ENCODE measurements at regions not wholly inside any gene's neighbourhood (a gene's known extent, or its start where the extent isn't known, plus 50 kb on each side); places are given as distances from the start of the nearest gene placed in this dataset.

DNA sequence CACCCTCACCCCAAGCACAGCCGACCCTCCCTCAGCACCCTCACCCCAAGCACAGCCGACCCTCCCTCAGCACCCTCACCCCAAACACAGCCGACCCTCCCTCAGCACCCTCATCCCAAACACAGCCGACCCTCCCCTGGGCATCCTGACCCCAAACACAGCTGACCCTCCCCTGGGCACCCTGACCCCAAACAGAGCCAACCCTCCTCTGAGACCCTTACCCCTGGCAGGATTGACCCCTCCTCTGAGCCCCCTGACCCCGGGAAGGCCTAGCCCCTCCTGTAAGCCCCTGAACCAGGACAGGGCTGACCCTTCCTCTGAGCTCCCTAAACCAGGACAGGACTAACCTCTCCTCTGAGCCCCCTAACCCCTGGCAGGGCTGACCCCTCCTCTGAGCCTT is 84.4 kb upstream of the RAB6C start:
- Histone ChIP-seq H3K4me1 (peaks cover 6% of the 10 kb centered on the region), H3K27me3 (no peaks in the 10 kb centered on the region), H3K36me3 (replicated peaks in 1 of 2; ENCODE audit: insufficient read depth in 1 of 2, low read depth in 2 of 2) (no peaks in the 10 kb centered on the region), H3K9me3 (no peaks in the 10 kb centered on the region), H3K27ac (no peak overlapping the region), H3K4me3 (no peak overlapping the region)
- WGBS, 2 donors = 66 to 86% methylated on average over 5 of the region's 5 CpGs
- no peak for ATAC-seq
- TF ChIP-seq, protein P1, sequence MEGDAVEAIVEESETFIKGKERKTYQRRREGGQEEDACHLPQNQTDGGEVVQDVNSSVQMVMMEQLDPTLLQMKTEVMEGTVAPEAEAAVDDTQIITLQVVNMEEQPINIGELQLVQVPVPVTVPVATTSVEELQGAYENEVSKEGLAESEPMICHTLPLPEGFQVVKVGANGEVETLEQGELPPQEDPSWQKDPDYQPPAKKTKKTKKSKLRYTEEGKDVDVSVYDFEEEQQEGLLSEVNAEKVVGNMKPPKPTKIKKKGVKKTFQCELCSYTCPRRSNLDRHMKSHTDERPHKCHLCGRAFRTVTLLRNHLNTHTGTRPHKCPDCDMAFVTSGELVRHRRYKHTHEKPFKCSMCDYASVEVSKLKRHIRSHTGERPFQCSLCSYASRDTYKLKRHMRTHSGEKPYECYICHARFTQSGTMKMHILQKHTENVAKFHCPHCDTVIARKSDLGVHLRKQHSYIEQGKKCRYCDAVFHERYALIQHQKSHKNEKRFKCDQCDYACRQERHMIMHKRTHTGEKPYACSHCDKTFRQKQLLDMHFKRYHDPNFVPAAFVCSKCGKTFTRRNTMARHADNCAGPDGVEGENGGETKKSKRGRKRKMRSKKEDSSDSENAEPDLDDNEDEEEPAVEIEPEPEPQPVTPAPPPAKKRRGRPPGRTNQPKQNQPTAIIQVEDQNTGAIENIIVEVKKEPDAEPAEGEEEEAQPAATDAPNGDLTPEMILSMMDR (IDR thresholded peaks at IDR 0.05) = no peak
- no peak for TF ChIP-seq POLR2A (IDR thresholded peaks at IDR 0.05)
- intact Hi-C loops (cut with DNase I) = no loop called here
- DNase-seq = no peak

- WGBS, 2 donors = 35 to 80% methylated on average over 2 of the region's 2 CpGs
- H3K27me3 ChIP-seq = no peaks in the 10 kb centered on the region
- H3K27ac ChIP-seq = no peak overlapping the region
- H3K4me1 ChIP-seq = peaks cover 6% of the 10 kb centered on the region
- no peak overlapping the region for H3K4me3 ChIP-seq
- DNase-seq = peak in 3 of 4 donors; percentile 48 to 69 (median 63)
- ATAC-seq = no peak
- no peaks in the 10 kb centered on the region for H3K36me3 ChIP-seq (replicated peaks in 1 of 2; ENCODE audit: insufficient read depth in 1 of 2, low read depth in 2 of 2)
- TF ChIP-seq, protein P1 (IDR thresholded peaks at IDR 0.05) = no peak
- TF ChIP-seq POLR2A (IDR thresholded peaks at IDR 0.05) = no peak
- no peaks in the 10 kb centered on the region for H3K9me3 ChIP-seq
- intact Hi-C loops (cut with DNase I) = no loop called here
Measured at GRCh38 chr2:129895526-129896082, 83.9 kb upstream of the RAB6C start.

GRCh38 chr2:129896226-129897100 is 83.0 kb upstream of the RAB6C start:
- Histone ChIP-seq H3K9me3 (no peaks in the 10 kb centered on the region), H3K36me3 (replicated peaks in 1 of 2; ENCODE audit: insufficient read depth in 1 of 2, low read depth in 2 of 2) (no peaks in the 10 kb centered on the region), H3K27ac (no peak overlapping the region), H3K4me3 (no peak overlapping the region), H3K4me1 (peaks cover 6% of the 10 kb centered on the region), H3K27me3 (no peaks in the 10 kb centered on the region)
- intact Hi-C loops (cut with DNase I) = no loop called here
- TF ChIP-seq, protein P1 (IDR thresholded peaks at IDR 0.05) = no peak
- TF ChIP-seq POLR2A (IDR thresholded peaks at IDR 0.05) = no peak
- 83% methylated on average over 7 to 9 of the region's 9 CpGs for WGBS, 2 donors
- ATAC-seq = no peak
- DNase-seq = no peak

GRCh38 chr2:129901754-129902415 is 77.6 kb upstream of the RAB6C start:
- WGBS, 2 donors = 79 to 80% methylated on average over 3 of the region's 3 CpGs

More at GRCh38 chr2:129901754-129902415, 77.6 kb upstream of the RAB6C start:
- TF ChIP-seq POLR2A (IDR thresholded peaks at IDR 0.05) = no peak
- TF ChIP-seq, protein P1 (IDR thresholded peaks at IDR 0.05) = no peak
- Histone ChIP-seq H3K4me3 (no peak overlapping the region), H3K36me3 (replicated peaks in 1 of 2; ENCODE audit: insufficient read depth in 1 of 2, low read depth in 2 of 2) (no peaks in the 10 kb centered on the region), H3K4me1 (no peaks in the 10 kb centered on the region), H3K27ac (no peak overlapping the region), H3K27me3 (no peaks in the 10 kb centered on the region), H3K9me3 (no peaks in the 10 kb centered on the region)
- no peak for DNase-seq
- intact Hi-C loops (cut with DNase I) = no loop called here
- ATAC-seq = no peak
